ENCODE measurements at regions not wholly inside any gene's neighbourhood (a gene's known extent, or its start where the extent isn't known, plus 50 kb on each side); places are given as distances from the start of the nearest gene placed in this dataset.

DNA sequence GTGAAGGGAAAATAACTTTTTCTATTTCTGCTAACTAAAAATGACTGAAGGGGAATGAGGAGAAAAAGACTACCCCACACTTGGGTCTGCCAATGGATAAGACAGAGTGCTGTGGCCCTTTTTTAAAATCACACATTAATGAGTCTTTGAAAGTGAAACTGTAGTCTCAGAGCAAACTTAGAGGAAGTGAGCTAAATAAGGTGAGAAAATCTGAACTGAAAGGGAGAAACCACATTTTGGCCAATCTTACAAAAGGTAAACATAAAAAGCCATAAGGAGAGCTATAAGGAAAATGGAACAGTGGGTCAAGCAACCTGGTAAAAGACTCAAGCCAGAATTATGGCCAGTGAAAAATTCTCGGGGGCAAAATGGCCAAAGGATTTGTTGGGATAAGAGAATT lies 755.1 kb upstream of the IGFBP7 start:
- TF ChIP-seq, protein P1, sequence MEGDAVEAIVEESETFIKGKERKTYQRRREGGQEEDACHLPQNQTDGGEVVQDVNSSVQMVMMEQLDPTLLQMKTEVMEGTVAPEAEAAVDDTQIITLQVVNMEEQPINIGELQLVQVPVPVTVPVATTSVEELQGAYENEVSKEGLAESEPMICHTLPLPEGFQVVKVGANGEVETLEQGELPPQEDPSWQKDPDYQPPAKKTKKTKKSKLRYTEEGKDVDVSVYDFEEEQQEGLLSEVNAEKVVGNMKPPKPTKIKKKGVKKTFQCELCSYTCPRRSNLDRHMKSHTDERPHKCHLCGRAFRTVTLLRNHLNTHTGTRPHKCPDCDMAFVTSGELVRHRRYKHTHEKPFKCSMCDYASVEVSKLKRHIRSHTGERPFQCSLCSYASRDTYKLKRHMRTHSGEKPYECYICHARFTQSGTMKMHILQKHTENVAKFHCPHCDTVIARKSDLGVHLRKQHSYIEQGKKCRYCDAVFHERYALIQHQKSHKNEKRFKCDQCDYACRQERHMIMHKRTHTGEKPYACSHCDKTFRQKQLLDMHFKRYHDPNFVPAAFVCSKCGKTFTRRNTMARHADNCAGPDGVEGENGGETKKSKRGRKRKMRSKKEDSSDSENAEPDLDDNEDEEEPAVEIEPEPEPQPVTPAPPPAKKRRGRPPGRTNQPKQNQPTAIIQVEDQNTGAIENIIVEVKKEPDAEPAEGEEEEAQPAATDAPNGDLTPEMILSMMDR (IDR thresholded peaks at IDR 0.05; ENCODE audit: extremely low read depth in 1 of 2, insufficient read depth in 1 of 2, low read depth in 1 of 2, low read length in 2 of 2), result no peak
- TF ChIP-seq, protein P2, sequence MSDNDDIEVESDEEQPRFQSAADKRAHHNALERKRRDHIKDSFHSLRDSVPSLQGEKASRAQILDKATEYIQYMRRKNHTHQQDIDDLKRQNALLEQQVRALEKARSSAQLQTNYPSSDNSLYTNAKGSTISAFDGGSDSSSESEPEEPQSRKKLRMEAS (IDR thresholded peaks at IDR 0.05; ENCODE audit: insufficient read depth, insufficient read length), result no peak
- no peak for TF ChIP-seq POLR2AphosphoS5 (IDR thresholded peaks at IDR 0.05; ENCODE audit: insufficient read depth, low read depth, low read length)
- TF ChIP-seq FOS (IDR thresholded peaks at IDR 0.05; ENCODE audit: borderline replicate concordance, insufficient read depth, low read length), result no peak
- TF ChIP-seq EZH2 (IDR thresholded peaks at IDR 0.05; ENCODE audit: borderline replicate concordance, low read depth, low read length, severe bottlenecking), result no peak
- no peak for TF ChIP-seq POLR2A (IDR thresholded peaks at IDR 0.05; ENCODE audit: low read depth, low read length)
- TF ChIP-seq GATA2 (IDR thresholded peaks at IDR 0.05; ENCODE audit: insufficient read depth, insufficient read length, low read depth, low read length), result no peak

Measured in endothelial cell of umbilical vein (primary cell).